ENCODE measurements at regions not wholly inside any gene's neighbourhood (a gene's known extent, or its start where the extent isn't known, plus 50 kb on each side); places are given as distances from the start of the nearest gene placed in this dataset.

DNA sequence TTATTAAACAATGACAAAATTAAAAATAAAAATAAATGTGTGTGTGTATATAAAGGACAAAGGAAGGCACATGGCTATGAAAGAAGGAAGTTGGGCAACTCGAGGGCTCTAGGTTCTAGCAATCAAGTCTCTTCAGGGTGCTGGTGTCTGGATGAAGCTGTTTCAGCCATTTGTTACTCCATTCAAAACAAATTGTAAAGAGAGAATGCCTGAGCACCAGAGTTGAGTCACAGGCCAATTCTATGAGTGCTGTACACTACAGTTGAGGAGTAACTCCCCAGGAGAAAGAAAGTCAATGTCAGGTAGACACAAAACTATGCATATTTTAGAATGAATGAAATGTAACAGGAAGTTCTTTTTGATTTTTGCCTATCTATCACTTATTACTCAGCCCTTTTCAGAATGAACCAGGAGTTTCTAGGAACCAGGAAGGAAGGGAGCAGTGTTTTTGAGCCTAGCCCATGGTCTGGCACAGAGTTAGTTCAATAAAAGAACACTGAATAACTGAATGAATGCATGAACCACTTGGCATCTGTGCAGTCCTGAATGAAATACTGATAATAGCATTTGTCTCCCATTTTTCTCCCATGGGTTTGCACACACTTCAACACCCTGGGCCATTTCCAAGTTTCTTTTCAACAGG is 151.7 kb upstream of the CPEB2 start:
- no peak for TF ChIP-seq CTCF (IDR thresholded peaks at IDR 0.05 in 4 of 5, conservative IDR thresholded peaks at IDR 0.05 in 1 of 5)
- TF ChIP-seq POLR2A (IDR thresholded peaks at IDR 0.05), result no peak

Data from gastrocnemius medialis (tissue), 4 donors.